Anterior cingulate cortex (tissue), 58 donors: ENCODE measurements at regions not wholly inside any gene's neighbourhood (a gene's known extent, or its start where the extent isn't known, plus 50 kb on each side); places are given as distances from the start of the nearest gene placed in this dataset.

Experiments
- DNase-seq, 58 donors: peaks; one replicate each; lab custom pipeline; 2025; lab: John Stamatoyannopoulos, UW

GRCh38 chr2:16045653-16046352, 105.5 kb downstream of the MYCN start:
- DNase-seq, result no peak

- no peak for DNase-seq
These were observed 104.7 kb downstream of the MYCN start for GRCh38 chr2:16044946-16045456.

- DNase-seq, result no peak
These were observed 103.3 kb downstream of the MYCN start for GRCh38 chr2:16043627-16044026.

- no peak for DNase-seq
These were observed 102.8 kb downstream of the MYCN start for GRCh38 chr2:16043192-16043591.

- DNase-seq, result no peak
These were observed 101.9 kb downstream of the MYCN start for GRCh38 chr2:16042201-16042700.

- DNase-seq, result no peak
These were observed 100.1 kb downstream of the MYCN start for GRCh38 chr2:16040271-16041010.

- no peak for DNase-seq
These were observed 99.5 kb downstream of the MYCN start for GRCh38 chr2:16039823-16040222.

GRCh38 chr2:16039055-16039454, 98.7 kb downstream of the MYCN start:
- no peak for DNase-seq

GRCh38 chr2:16038621-16039020, 98.3 kb downstream of the MYCN start:
- no peak for DNase-seq

GRCh38 chr2:16037808-16038457, 97.6 kb downstream of the MYCN start:
- peak in 9 of 58 donors; percentile 7 to 36 (median 23) for DNase-seq

GRCh38 chr2:16036951-16037350, 96.6 kb downstream of the MYCN start:
- DNase-seq, result no peak

- DNase-seq, result no peak
These were observed 95.7 kb downstream of the MYCN start for GRCh38 chr2:16035747-16036745.

- DNase-seq, result no peak
These were observed 94.8 kb downstream of the MYCN start for GRCh38 chr2:16034975-16035746.

GRCh38 chr2:16034151-16034974, 94.0 kb downstream of the MYCN start:
- no peak for DNase-seq

- no peak for DNase-seq
These were observed 92.6 kb downstream of the MYCN start for GRCh38 chr2:16033032-16033293.

GRCh38 chr2:16032282-16033031, 92.1 kb downstream of the MYCN start:
- DNase-seq, result no peak

GRCh38 chr2:16031848-16032159, 91.5 kb downstream of the MYCN start:
- no peak for DNase-seq
